WERI-Rb-1 (cell line): ENCODE measurements at regions not wholly inside any gene's neighbourhood (a gene's known extent, or its start where the extent isn't known, plus 50 kb on each side); places are given as distances from the start of the nearest gene placed in this dataset.

Experiments used
- DNase-seq: peaks from one replicate; pipeline ENCODE4 v3.0.0-alpha.2; 2020
- H3K27ac ChIP-seq: fragments of 250-450 bp; sonication (Bioruptor Pico); 2 replicates; pipeline ENCODE4 v1.5.1; 2020; ENCODE audit warnings: mild to moderate bottlenecking, moderate library complexity
- H3K27me3 ChIP-seq: fragments of 250-450 bp; sonication (Bioruptor Pico); 2 replicates; pipeline ENCODE4 v1.5.1; 2021; ENCODE audit warnings: mild to moderate bottlenecking, low read depth, moderate library complexity; ENCODE audit not compliant: insufficient read depth, severe bottlenecking
- H3K36me3 ChIP-seq: fragments of 250-450 bp; sonication (Bioruptor Pico); 2 replicates; pipeline ENCODE4 v1.5.1; 2020; ENCODE audit warnings: mild to moderate bottlenecking, moderate library complexity
- H3K4me3 ChIP-seq: 2 replicates; pipeline ENCODE4 v1.5.1; 2011; ENCODE audit warnings: low read depth, mild to moderate bottlenecking, control low read depth, low read length
- H3K9me3 ChIP-seq: fragments of 250-450 bp; sonication (Bioruptor Pico); 2 replicates; pipeline ENCODE4 v1.5.1; 2021; ENCODE audit warnings: mild to moderate bottlenecking, moderate library complexity; ENCODE audit not compliant: severe bottlenecking
- CTCF ChIP-seq: IDR thresholded peaks from 2 replicates; pipeline ENCODE4 v1.5.1; 2011; ENCODE audit warnings: low read depth, mild to moderate bottlenecking, control low read depth, inconsistent platforms, low read length

GRCh38 chr10:21183025-21183424 lies 285.9 kb upstream of the NEBL start:
- Histone ChIP-seq H3K27me3 (peaks cover 4% of the 10 kb centered on the region), H3K36me3 (no peaks in the 10 kb centered on the region), H3K9me3 (no peaks in the 10 kb centered on the region), H3K27ac (no peak overlapping the region), H3K4me3 (no peak overlapping the region)
- no peak for DNase-seq
- TF ChIP-seq CTCF, result no peak

GRCh38 chr10:21181451-21181850 lies 284.3 kb upstream of the NEBL start:
- peaks cover 20% of the 10 kb centered on the region for H3K27me3 ChIP-seq
- no peak overlapping the region for H3K27ac ChIP-seq
- no peaks in the 10 kb centered on the region for H3K9me3 ChIP-seq
- no peak overlapping the region for H3K4me3 ChIP-seq
- TF ChIP-seq CTCF, result no peak
- no peaks in the 10 kb centered on the region for H3K36me3 ChIP-seq
- no peak for DNase-seq

GRCh38 chr10:21180604-21181003 lies 283.5 kb upstream of the NEBL start:
- Histone ChIP-seq H3K9me3 (no peaks in the 10 kb centered on the region), H3K36me3 (no peaks in the 10 kb centered on the region), H3K4me3 (no peak overlapping the region), H3K27me3 (peaks cover 23% of the 10 kb centered on the region), H3K27ac (no peak overlapping the region)
- no peak for DNase-seq
- no peak for TF ChIP-seq CTCF

- H3K27ac ChIP-seq, result no peak overlapping the region
- H3K9me3 ChIP-seq, result no peaks in the 10 kb centered on the region
- TF ChIP-seq CTCF, result no peak
Observed at GRCh38 chr10:21176934-21177480, 279.9 kb upstream of the NEBL start.

GRCh38 chr10:21175797-21176196 lies 278.7 kb upstream of the NEBL start:
- Histone ChIP-seq H3K27ac (no peak overlapping the region), H3K36me3 (no peaks in the 10 kb centered on the region), H3K27me3 (peaks cover 53% of the 10 kb centered on the region), H3K9me3 (no peaks in the 10 kb centered on the region), H3K4me3 (no peak overlapping the region)
- no peak for TF ChIP-seq CTCF
- DNase-seq, result no peak

More at GRCh38 chr10:21176934-21177480, 279.9 kb upstream of the NEBL start:
- H3K36me3 ChIP-seq, result no peaks in the 10 kb centered on the region
- DNase-seq, result no peak
- H3K27me3 ChIP-seq, result peaks cover 50% of the 10 kb centered on the region
- H3K4me3 ChIP-seq, result no peak overlapping the region
